GM18867 (cell line): ENCODE measurements at regions not wholly inside any gene's neighbourhood (a gene's known extent, or its start where the extent isn't known, plus 50 kb on each side); places are given as distances from the start of the nearest gene placed in this dataset.
A peak's percentile ranks its signal among the peaks of the same experiment; 100 is the strongest.

Experiments
- ATAC-seq: cut with Tn5 transposase; IDR thresholded peaks from one replicate; pipeline ENCODE4 v1.9.1; 2021; ENCODE audit warnings: mild to moderate bottlenecking, moderate library complexity; ENCODE audit not compliant: unreplicated experiment

- ATAC-seq: peak; percentile 97
These were observed 563.5 kb downstream of the PDCD6IP start for GRCh38 chr3:34361921-34362320.

GRCh38 chr3:34362910-34363309 lies 564.5 kb downstream of the PDCD6IP start:
- no peak for ATAC-seq

GRCh38 chr3:34363881-34364280 lies 565.5 kb downstream of the PDCD6IP start:
- no peak for ATAC-seq

GRCh38 chr3:34364335-34364734 lies 565.9 kb downstream of the PDCD6IP start:
- no peak for ATAC-seq

- ATAC-seq: no peak
These were observed 566.8 kb downstream of the PDCD6IP start for GRCh38 chr3:34365231-34365630.

GRCh38 chr3:34365771-34366170 lies 567.3 kb downstream of the PDCD6IP start:
- ATAC-seq: no peak

- no peak for ATAC-seq
These were observed 569.1 kb downstream of the PDCD6IP start for GRCh38 chr3:34367521-34367920.

GRCh38 chr3:34374521-34374920 lies 576.1 kb downstream of the PDCD6IP start:
- ATAC-seq: no peak

- ATAC-seq: no peak
These were observed 578.3 kb downstream of the PDCD6IP start for GRCh38 chr3:34376691-34377090.

GRCh38 chr3:34377961-34378360 lies 579.5 kb downstream of the PDCD6IP start:
- ATAC-seq: no peak

GRCh38 chr3:34381243-34381642 lies 582.8 kb downstream of the PDCD6IP start:
- no peak for ATAC-seq

GRCh38 chr3:34382859-34383258 lies 584.4 kb downstream of the PDCD6IP start:
- no peak for ATAC-seq

GRCh38 chr3:34386309-34386708 lies 587.9 kb downstream of the PDCD6IP start:
- ATAC-seq: no peak

GRCh38 chr3:34387826-34388564 lies 589.6 kb downstream of the PDCD6IP start:
- no peak for ATAC-seq

GRCh38 chr3:34388830-34389229 lies 590.4 kb downstream of the PDCD6IP start:
- no peak for ATAC-seq

GRCh38 chr3:34394978-34395748 lies 596.7 kb downstream of the PDCD6IP start:
- no peak for ATAC-seq

GRCh38 chr3:34396288-34396687 lies 597.9 kb downstream of the PDCD6IP start:
- ATAC-seq: no peak

GRCh38 chr3:34396956-34397355 lies 598.5 kb downstream of the PDCD6IP start:
- no peak for ATAC-seq

- no peak for ATAC-seq
These were observed 601.0 kb downstream of the PDCD6IP start for GRCh38 chr3:34399401-34399800.

GRCh38 chr3:34405159-34405558 lies 606.7 kb downstream of the PDCD6IP start:
- ATAC-seq: no peak

- no peak for ATAC-seq
These were observed 608.9 kb downstream of the PDCD6IP start for GRCh38 chr3:34407281-34407680.

- ATAC-seq: no peak
These were observed 609.7 kb downstream of the PDCD6IP start for GRCh38 chr3:34408088-34408487.
